Hepatocyte (in vitro differentiated cells): ENCODE measurements at regions not wholly inside any gene's neighbourhood (a gene's known extent, or its start where the extent isn't known, plus 50 kb on each side); places are given as distances from the start of the nearest gene placed in this dataset.
A peak's percentile ranks its signal among the peaks of the same experiment; 100 is the strongest.

Experiments
- DNase-seq: peaks from one replicate; pipeline ENCODE4 v3.0.0-alpha.2; 2016; ENCODE audit warnings: low spot score
- H2AFZ ChIP-seq: fragments of 200-600 bp; sonication (generic); 2 replicates; pipeline ENCODE4 v1.6.0; 2016; ENCODE audit warnings: antibody characterized with exemption, mild to moderate bottlenecking
- H3K27ac ChIP-seq: fragments of 200-600 bp; sonication (generic); 2 replicates; pipeline ENCODE4 v1.5.1; 2016; ENCODE audit warnings: mild to moderate bottlenecking
- H3K27me3 ChIP-seq: fragments of 200-600 bp; sonication (generic); 2 replicates; pipeline ENCODE4 v1.6.1; 2016
- H3K36me3 ChIP-seq: fragments of 200-600 bp; sonication (generic); replicated peaks from 2 replicates; pipeline ENCODE4 v1.5.1; 2016; ENCODE audit warnings: low read depth; ENCODE audit not compliant: insufficient read depth
- H3K4me1 ChIP-seq: fragments of 200-600 bp; sonication (generic); 2 replicates; pipeline ENCODE4 v1.5.1; 2016; ENCODE audit warnings: mild to moderate bottlenecking, moderate library complexity; ENCODE audit not compliant: insufficient read depth
- H3K4me2 ChIP-seq: fragments of 200-600 bp; sonication (generic); 2 replicates; pipeline ENCODE4 v1.6.0; 2016
- H3K4me3 ChIP-seq: fragments of 200-600 bp; sonication (generic); 2 replicates; pipeline ENCODE4 v1.5.1; 2016; ENCODE audit warnings: mild to moderate bottlenecking
- H3K79me2 ChIP-seq: fragments of 200-600 bp; sonication (generic); 2 replicates; pipeline ENCODE4 v1.6.0; 2017; ENCODE audit warnings: mild to moderate bottlenecking
- H3K9me2 ChIP-seq: fragments of 200-600 bp; sonication (generic); replicated peaks from 2 replicates; pipeline ENCODE4 v1.6.0; 2017; ENCODE audit warnings: mild to moderate bottlenecking; ENCODE audit not compliant: insufficient read depth
- H3K9me3 ChIP-seq: fragments of 200-600 bp; sonication (generic); 2 replicates; pipeline ENCODE4 v1.5.1; 2016; ENCODE audit warnings: low read depth, mild to moderate bottlenecking
- H4K20me1 ChIP-seq: fragments of 200-600 bp; sonication (generic); 2 replicates; pipeline ENCODE4 v1.6.0; 2016; ENCODE audit warnings: mild to moderate bottlenecking; ENCODE audit not compliant: insufficient read depth, poor library complexity, severe bottlenecking
- CTCF ChIP-seq: fragments of 200-600 bp; sonication (generic); IDR thresholded peaks from 2 replicates; pipeline ENCODE4 v1.5.1; 2016; ENCODE audit warnings: antibody characterized with exemption, mild to moderate bottlenecking; ENCODE audit not compliant: poor library complexity
- EZH2 ChIP-seq: fragments of 200-600 bp; sonication (generic); IDR thresholded peaks from 2 replicates; pipeline ENCODE4 v1.6.1; 2016; ENCODE audit warnings: antibody characterized with exemption, mild to moderate bottlenecking, borderline replicate concordance
- EZH2phosphoT487 ChIP-seq: fragments of 200-600 bp; sonication (generic); IDR thresholded peaks from one replicate; pipeline ENCODE4 v1.6.1; 2018; ENCODE audit warnings: antibody characterized with exemption, mild to moderate bottlenecking, low read depth, moderate library complexity; ENCODE audit not compliant: unreplicated experiment, severe bottlenecking
- WGBS: methylation state at CpG from one replicate; pipeline ENCODE4 v1.1.6; 2016; ENCODE audit warnings: low lambda C conversion rate; ENCODE audit errors: missing lambda C conversion rate; 5-methylcytosine and 5-hydroxymethylcytosine counted together

- H3K4me3 ChIP-seq, result no peak overlapping the region
- peaks cover 10% of the 10 kb centered on the region for H3K27me3 ChIP-seq
- H3K4me1 ChIP-seq, result peaks cover 21% of the 10 kb centered on the region
- peak overlapping the region; percentile 7 for H3K27ac ChIP-seq
- H3K79me2 ChIP-seq, result no peaks in the 10 kb centered on the region
- H3K9me2 ChIP-seq, result no peaks in the 10 kb centered on the region
- TF ChIP-seq EZH2phosphoT487, result no peak
- no peak for TF ChIP-seq CTCF
- no peak for TF ChIP-seq EZH2
- H4K20me1 ChIP-seq, result no peaks in the 10 kb centered on the region
- no peaks in the 10 kb centered on the region for H3K36me3 ChIP-seq
- 33% methylated on average over 1 of the region's 1 CpG for WGBS
- no peak for DNase-seq
- H2AFZ ChIP-seq, result no peak overlapping the region
- H3K9me3 ChIP-seq, result no peaks in the 10 kb centered on the region
- peak overlapping the region; percentile 3 for H3K4me2 ChIP-seq
Measured at GRCh38 chr3:23739536-23739935, 66.2 kb upstream of the UBE2E1 start.

- Histone ChIP-seq H3K4me3 (no peak overlapping the region), H3K4me1 (peaks cover 17% of the 10 kb centered on the region), H4K20me1 (no peaks in the 10 kb centered on the region), H3K79me2 (no peaks in the 10 kb centered on the region), H3K9me2 (no peaks in the 10 kb centered on the region), H3K4me2 (no peak overlapping the region), H2AFZ (no peak overlapping the region), H3K9me3 (no peaks in the 10 kb centered on the region), H3K36me3 (no peaks in the 10 kb centered on the region), H3K27me3 (peaks cover 10% of the 10 kb centered on the region), H3K27ac (no peak overlapping the region)
- WGBS, result 60% methylated on average over 2 of the region's 2 CpGs
- peak; percentile 35 for DNase-seq
- TF ChIP-seq EZH2phosphoT487 (no peak), CTCF (no peak), EZH2 (no peak)
Measured at GRCh38 chr3:23740517-23740965, 65.2 kb upstream of the UBE2E1 start.

GRCh38 chr3:23741036-23741706, 64.6 kb upstream of the UBE2E1 start:
- WGBS, result 59% methylated on average over 7 of the region's 7 CpGs
- Histone ChIP-seq H3K9me2 (no peaks in the 10 kb centered on the region), H3K4me1 (peaks cover 12% of the 10 kb centered on the region), H3K79me2 (no peaks in the 10 kb centered on the region), H3K4me3 (no peak overlapping the region), H2AFZ (no peak overlapping the region), H3K27ac (no peak overlapping the region), H3K9me3 (no peaks in the 10 kb centered on the region), H4K20me1 (no peaks in the 10 kb centered on the region), H3K27me3 (peaks cover 10% of the 10 kb centered on the region), H3K4me2 (no peak overlapping the region), H3K36me3 (no peaks in the 10 kb centered on the region)
- no peak for TF ChIP-seq CTCF
- no peak for TF ChIP-seq EZH2phosphoT487
- TF ChIP-seq EZH2, result no peak
- no peak for DNase-seq
